ENCODE measurements at regions not wholly inside any gene's neighbourhood (a gene's known extent, or its start where the extent isn't known, plus 50 kb on each side); places are given as distances from the start of the nearest gene placed in this dataset.

- TF ChIP-seq DBP (CRISPR knock-in tag; IDR thresholded peaks at IDR 0.05; ENCODE audit: not compliant biosample characterization) (no peak), ZNF350 (CRISPR knock-in tag; IDR thresholded peaks at IDR 0.05; ENCODE audit: borderline replicate concordance, low read depth) (no peak), ARNT2 (CRISPR knock-in tag; IDR thresholded peaks at IDR 0.05; ENCODE audit: low read depth) (no peak), HBP1 (CRISPR knock-in tag; IDR thresholded peaks at IDR 0.05; ENCODE audit: low read depth) (no peak), ELF1 (CRISPR knock-in tag; IDR thresholded peaks at IDR 0.05) (no peak), ZNF782 (CRISPR knock-in tag; IDR thresholded peaks at IDR 0.05; ENCODE audit: borderline replicate concordance) (no peak), CTCF (CRISPR knock-in tag; IDR thresholded peaks at IDR 0.05) (no peak), PLRG1 (conservative IDR thresholded peaks at IDR 0.05) (no peak), ZNF574 (CRISPR knock-in tag; IDR thresholded peaks at IDR 0.05) (no peak), ESRRA (CRISPR knock-in tag; IDR thresholded peaks at IDR 0.05; ENCODE audit: low read depth) (no peak), CREB1 (IDR thresholded peaks at IDR 0.05) (no peak), CREB1 (CRISPR knock-in tag; IDR thresholded peaks at IDR 0.05) (no peak), HOMEZ (CRISPR knock-in tag; IDR thresholded peaks at IDR 0.05; ENCODE audit: low read depth) (no peak), PTBP1 (IDR thresholded peaks at IDR 0.05; ENCODE audit: low read depth, low read length, poor library complexity, severe bottlenecking) (no peak)
Measured at GRCh38 chr4:160373911-160374310, 1271.0 kb downstream of the RAPGEF2 start.
